ENCODE measurements at regions not wholly inside any gene's neighbourhood (a gene's known extent, or its start where the extent isn't known, plus 50 kb on each side); places are given as distances from the start of the nearest gene placed in this dataset.

DNA sequence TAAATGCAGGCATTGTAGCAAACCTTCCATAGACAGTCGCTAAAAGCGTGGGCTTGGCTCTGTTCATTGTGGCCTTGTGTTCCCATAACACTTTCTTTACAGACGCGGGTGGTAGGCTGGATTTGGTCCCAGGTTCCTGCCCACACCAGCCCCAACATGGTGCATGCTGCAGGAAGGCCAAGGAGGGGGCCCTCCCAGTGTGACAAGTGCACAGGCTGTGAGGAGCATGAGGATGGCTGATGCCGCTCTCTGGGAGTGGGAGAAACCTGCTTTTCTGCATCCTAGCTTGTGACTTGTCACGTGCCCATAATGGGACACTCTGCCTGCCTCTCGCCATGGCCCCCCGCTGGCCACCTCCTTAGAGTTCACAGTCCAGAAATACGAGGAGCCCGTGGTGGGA lies 161.8 kb upstream of the B3GAT1 start:
- TF ChIP-seq, protein P1, sequence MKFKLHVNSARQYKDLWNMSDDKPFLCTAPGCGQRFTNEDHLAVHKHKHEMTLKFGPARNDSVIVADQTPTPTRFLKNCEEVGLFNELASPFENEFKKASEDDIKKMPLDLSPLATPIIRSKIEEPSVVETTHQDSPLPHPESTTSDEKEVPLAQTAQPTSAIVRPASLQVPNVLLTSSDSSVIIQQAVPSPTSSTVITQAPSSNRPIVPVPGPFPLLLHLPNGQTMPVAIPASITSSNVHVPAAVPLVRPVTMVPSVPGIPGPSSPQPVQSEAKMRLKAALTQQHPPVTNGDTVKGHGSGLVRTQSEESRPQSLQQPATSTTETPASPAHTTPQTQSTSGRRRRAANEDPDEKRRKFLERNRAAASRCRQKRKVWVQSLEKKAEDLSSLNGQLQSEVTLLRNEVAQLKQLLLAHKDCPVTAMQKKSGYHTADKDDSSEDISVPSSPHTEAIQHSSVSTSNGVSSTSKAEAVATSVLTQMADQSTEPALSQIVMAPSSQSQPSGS (tag by site-specific recombination; IDR thresholded peaks at IDR 0.05; ENCODE audit: low read depth): no peak
- no peak for TF ChIP-seq ZNF624 (tag by site-specific recombination; IDR thresholded peaks at IDR 0.05)
- TF ChIP-seq ZNF621 (tag by site-specific recombination; IDR thresholded peaks at IDR 0.05): no peak
- TF ChIP-seq YY2 (tag by site-specific recombination; IDR thresholded peaks at IDR 0.05): no peak
- no peak for TF ChIP-seq ZNF274 (IDR thresholded peaks at IDR 0.05; ENCODE audit: low read length)
- TF ChIP-seq ZNF274 (tag by site-specific recombination; IDR thresholded peaks at IDR 0.05; ENCODE audit: borderline replicate concordance): no peak
- TF ChIP-seq, protein P2, sequence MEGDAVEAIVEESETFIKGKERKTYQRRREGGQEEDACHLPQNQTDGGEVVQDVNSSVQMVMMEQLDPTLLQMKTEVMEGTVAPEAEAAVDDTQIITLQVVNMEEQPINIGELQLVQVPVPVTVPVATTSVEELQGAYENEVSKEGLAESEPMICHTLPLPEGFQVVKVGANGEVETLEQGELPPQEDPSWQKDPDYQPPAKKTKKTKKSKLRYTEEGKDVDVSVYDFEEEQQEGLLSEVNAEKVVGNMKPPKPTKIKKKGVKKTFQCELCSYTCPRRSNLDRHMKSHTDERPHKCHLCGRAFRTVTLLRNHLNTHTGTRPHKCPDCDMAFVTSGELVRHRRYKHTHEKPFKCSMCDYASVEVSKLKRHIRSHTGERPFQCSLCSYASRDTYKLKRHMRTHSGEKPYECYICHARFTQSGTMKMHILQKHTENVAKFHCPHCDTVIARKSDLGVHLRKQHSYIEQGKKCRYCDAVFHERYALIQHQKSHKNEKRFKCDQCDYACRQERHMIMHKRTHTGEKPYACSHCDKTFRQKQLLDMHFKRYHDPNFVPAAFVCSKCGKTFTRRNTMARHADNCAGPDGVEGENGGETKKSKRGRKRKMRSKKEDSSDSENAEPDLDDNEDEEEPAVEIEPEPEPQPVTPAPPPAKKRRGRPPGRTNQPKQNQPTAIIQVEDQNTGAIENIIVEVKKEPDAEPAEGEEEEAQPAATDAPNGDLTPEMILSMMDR (tag by site-specific recombination; IDR thresholded peaks at IDR 0.05): no peak
- no peak for TF ChIP-seq ZNF221 (tag by site-specific recombination; IDR thresholded peaks at IDR 0.05; ENCODE audit: borderline replicate concordance)
- no peak for TF ChIP-seq ZNF2 (tag by site-specific recombination; IDR thresholded peaks at IDR 0.05)
- TF ChIP-seq EGR2 (tag by site-specific recombination; IDR thresholded peaks at IDR 0.05; ENCODE audit: low read depth): no peak
- TF ChIP-seq, protein P3, sequence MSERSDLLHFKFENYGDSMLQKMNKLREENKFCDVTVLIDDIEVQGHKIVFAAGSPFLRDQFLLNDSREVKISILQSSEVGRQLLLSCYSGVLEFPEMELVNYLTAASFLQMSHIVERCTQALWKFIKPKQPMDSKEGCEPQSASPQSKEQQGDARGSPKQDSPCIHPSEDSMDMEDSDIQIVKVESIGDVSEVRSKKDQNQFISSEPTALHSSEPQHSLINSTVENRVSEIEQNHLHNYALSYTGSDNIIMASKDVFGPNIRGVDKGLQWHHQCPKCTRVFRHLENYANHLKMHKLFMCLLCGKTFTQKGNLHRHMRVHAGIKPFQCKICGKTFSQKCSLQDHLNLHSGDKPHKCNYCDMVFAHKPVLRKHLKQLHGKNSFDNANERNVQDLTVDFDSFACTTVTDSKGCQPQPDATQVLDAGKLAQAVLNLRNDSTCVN (tag by site-specific recombination; optimal IDR thresholded peaks at IDR 0.05): no peak
- no peak for TF ChIP-seq ZBTB8A (tag by site-specific recombination; IDR thresholded peaks at IDR 0.05)

Data from HEK293 (cell line).